Peyer's patch (tissue), 4 donors: ENCODE measurements at regions not wholly inside any gene's neighbourhood (a gene's known extent, or its start where the extent isn't known, plus 50 kb on each side); places are given as distances from the start of the nearest gene placed in this dataset.

Experiments used
- POLR2A ChIP-seq, 2 donors: fragments of 450-650 bp; IDR thresholded peaks; one replicate each; pipeline ENCODE4 v1.5.1; 2017; ENCODE audit warnings: antibody characterized with exemption in 2 of 2, mild to moderate bottlenecking in 2 of 2, moderate library complexity in 2 of 2
- TF ChIP-seq, protein P1 (sequence below), 6 experiments: fragments of 450-650 bp in 4 of 6; fragments of 200-600 bp in 2 of 6; sonication (generic) in 1 of 6; IDR thresholded peaks; one replicate each; pipeline ENCODE4 v1.5.1; 2017 to 2019; ENCODE audit warnings: antibody characterized with exemption in 6 of 6, mild to moderate bottlenecking in 3 of 6, moderate library complexity in 1 of 6

DNA sequence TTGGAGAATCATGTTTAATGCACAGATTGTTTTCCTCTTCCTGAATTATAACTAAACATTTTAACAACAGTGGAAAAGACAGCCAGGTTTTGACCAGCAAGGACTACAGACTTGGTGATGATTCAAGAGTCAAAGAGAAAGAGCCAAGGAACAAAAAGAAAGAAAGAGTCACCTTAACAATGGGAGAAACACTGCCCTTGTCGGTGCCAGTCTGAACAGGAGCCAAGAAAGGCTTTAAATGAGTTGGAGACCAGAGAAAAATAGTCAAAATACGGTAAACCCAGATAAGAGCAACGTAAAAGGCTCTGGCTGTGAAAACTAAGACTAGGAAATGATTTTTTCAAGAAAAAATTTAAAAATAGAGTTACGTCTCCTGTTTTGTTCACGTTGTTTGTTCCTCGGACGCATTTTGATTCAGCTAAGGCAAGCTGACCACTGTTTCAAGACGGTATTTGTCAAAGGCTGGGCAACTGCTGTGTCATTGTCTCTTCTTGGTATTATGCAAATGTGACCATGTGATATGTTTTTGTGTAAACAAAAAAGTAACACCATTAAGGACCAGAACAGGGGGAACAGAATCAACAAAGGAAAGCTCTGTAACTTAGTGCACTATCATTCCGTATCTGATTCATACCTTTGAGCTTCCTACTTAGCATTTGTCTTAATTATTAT is 634.5 kb downstream of the LIG4 start:
- TF ChIP-seq, protein P1, sequence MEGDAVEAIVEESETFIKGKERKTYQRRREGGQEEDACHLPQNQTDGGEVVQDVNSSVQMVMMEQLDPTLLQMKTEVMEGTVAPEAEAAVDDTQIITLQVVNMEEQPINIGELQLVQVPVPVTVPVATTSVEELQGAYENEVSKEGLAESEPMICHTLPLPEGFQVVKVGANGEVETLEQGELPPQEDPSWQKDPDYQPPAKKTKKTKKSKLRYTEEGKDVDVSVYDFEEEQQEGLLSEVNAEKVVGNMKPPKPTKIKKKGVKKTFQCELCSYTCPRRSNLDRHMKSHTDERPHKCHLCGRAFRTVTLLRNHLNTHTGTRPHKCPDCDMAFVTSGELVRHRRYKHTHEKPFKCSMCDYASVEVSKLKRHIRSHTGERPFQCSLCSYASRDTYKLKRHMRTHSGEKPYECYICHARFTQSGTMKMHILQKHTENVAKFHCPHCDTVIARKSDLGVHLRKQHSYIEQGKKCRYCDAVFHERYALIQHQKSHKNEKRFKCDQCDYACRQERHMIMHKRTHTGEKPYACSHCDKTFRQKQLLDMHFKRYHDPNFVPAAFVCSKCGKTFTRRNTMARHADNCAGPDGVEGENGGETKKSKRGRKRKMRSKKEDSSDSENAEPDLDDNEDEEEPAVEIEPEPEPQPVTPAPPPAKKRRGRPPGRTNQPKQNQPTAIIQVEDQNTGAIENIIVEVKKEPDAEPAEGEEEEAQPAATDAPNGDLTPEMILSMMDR (IDR thresholded peaks at IDR 0.05): no peak
- no peak for TF ChIP-seq POLR2A (IDR thresholded peaks at IDR 0.05)
